ENCODE measurements at regions not wholly inside any gene's neighbourhood (a gene's known extent, or its start where the extent isn't known, plus 50 kb on each side); places are given as distances from the start of the nearest gene placed in this dataset.

- TF ChIP-seq CTCF (IDR thresholded peaks at IDR 0.05) (no peak), ZFX (IDR thresholded peaks at IDR 0.05; ENCODE audit: borderline replicate concordance) (no peak)
Measured at GRCh38 chr9:84471816-84472215, 131.3 kb upstream of the SLC28A3 start.
